Hepatic stellate cell (primary cell): ENCODE measurements at regions not wholly inside any gene's neighbourhood (a gene's known extent, or its start where the extent isn't known, plus 50 kb on each side); places are given as distances from the start of the nearest gene placed in this dataset.
"Not testable (repeated sequence)": the region's sequence is repeated elsewhere in the genome, so short reads cannot be mapped to it uniquely, and the experiment has no call there.

Experiments used
- DNase-seq: peaks from one replicate; pipeline ENCODE4 v3.0.0; 2011; ENCODE audit warnings: low spot score

DNA sequence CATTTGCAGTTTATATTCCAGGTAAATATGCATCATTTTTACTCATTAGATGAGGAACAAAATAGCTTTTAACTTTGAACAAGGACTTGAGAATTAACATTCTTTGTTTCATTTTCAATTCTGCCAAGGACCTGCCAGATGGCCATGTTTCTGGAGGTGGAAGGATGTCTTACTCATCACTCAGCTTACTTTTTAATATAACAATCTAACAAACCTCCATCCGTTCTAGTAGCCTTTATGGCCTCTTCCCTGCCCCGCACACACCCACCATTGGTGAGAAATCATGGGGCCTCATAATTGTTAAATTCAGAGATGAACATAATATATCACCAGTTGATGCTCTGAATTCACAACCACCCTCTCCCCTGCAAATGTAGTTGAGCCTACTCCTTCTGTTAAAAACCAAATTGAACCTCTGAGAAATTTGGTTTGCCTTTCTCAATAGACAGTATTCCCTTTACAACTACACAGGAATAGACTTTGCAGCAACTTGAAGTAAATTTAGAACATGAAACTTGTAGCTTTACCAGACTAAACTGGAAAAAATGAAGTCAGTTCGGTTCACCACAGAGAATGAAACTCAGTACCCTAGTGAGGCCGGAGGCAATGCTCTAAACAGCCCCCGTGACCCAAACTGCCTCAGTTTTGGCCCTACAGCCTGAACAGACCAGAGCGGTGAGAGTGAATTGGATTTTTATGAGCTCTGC is 50.1 kb upstream of the ACSL4 start:
- no peak for DNase-seq

DNA sequence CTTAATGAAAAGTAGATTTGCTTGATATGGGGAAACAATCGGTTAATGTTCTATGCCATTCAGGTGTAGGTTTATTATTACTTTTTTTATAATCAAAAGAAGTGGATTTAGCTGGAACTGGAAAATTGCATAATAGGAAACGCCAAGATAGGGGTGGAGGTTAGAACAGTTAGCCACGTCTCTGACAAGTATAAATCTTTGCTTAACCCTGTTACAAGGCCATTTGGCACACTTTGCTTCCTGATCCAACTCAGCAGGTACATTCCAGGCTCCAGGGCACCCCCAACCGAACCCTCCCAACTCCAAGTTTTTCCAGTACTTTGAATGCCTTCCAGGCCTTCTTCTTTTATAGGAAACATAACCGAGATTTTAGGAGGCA is 50.6 kb upstream of the ACSL4 start:
- no peak for DNase-seq

DNA sequence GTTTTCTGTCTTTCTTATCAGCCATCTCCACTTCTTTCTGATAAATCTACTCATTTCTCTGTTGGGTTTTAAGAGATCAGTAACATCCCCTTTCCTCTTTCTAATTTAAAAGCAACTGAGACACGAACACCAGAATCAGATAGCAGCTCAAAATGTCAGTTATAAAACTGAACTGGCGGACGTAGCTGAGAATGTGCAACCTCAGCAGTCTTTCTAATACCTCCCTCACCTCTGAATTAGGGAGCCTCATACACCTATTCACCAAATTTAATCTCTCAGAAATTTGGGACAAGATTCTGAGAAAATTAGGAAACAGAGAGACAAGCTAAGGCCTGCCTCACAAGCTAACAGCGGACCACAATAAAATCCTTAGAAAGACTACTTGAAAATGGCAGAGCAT is 52.0 kb upstream of the ACSL4 start:
- DNase-seq, result no peak

DNA sequence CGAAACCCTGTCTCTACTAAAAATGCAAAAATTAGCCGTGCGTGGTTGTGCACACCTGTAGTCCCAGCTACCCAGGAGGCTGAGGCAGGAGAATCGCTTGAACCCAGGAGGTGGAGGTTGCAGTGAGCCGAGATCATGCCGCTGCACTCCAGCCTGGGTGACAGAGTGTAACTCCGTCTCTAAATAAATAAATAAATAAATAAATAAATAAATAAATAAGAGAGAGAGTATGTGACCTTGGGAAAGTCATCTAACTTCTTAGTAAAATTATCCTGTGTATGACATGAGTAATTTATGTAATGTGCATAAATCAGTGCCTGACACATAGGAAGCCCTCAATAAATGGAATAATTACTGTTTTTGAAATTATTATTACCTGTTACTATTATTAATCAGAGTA is 57.5 kb upstream of the ACSL4 start:
- DNase-seq, result not testable (repeated sequence)

DNA sequence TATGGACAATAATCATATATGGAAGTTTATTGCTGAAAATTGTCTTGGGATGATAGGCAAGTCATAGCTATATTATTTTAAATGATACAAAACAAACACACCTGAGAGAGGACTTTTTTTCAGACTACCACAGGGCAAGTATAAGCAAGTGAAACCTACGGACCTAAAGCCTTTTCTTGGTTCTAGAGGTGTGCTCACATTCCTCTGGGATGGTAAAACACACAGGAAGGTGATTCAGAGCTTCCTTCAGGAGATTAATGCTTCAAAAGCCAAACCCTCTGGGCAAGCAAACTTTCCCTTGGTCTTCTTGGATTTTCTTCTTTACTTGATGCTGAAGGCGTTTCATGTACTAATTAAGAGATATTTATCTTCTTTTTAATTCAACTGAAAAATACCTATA is 60.1 kb upstream of the ACSL4 start:
- DNase-seq, result no peak

DNA sequence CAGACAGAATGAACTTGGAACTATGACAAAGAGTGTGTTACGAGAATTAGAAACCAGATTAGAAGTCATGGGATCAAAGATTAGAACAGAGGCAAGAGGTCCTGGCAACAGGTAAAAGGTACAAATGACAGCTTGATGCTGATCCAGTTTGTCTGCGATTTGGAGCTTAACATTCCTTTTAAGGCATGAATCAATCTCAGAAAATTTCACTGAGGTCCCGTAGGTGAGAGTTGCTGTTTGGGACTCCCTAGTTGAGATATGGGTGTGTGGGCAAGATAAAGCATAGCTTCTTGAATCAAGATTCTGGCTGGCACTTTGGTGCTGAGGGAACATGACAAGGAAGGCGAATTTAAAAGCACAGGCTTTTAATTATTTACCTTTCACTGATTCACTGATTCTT is 62.6 kb upstream of the ACSL4 start:
- DNase-seq, result no peak

DNA sequence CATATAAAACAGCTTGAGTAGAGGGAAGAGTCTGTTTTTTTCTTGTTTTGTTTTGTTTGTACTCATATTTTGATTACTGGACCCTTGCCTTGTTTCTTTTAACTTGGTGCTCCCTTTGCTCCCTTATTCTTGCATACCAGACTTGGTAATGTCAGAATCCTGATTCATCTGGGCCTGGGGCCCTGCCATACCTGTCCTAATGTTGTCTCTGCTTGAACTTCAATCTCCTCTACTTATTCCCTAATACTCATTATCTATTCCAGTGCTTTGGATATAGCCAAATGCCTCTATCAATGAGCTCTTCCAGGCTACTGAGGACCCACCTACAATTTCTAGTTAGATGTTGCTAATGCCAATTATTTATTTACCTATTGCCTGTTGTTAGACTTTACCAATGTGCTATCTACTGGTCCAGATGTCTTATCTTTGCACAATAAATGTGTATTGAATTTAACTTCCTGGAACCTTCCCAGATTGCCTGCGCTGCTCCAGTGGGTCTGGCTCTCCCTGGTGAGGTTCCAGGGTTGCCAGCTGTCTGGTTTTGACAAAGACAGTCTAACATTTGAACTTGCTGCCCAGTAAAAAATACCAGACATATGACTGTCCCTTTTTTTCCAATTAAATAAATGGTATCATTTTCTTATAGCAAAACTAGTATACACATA is 64.4 kb upstream of the ACSL4 start:
- no peak for DNase-seq

DNA sequence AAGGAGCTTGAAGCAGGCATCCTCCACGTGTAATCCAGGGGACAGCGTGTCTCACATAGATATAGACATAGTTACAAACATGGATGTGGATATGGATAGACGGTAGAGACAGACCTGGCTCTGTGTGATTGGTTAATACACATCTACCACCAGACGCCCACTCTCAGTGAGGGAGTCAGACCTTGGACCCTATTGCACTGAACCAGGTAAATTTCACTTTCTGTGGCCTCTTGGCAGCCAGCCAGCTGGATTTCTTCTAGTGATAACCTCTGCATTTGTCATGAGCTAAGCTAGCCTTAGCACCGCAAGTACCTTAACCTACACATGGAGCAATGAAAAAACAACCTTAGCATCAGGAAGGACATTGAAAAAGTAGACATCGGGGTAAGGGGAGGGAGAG is 79.2 kb upstream of the ACSL4 start:
- DNase-seq, result no peak

DNA sequence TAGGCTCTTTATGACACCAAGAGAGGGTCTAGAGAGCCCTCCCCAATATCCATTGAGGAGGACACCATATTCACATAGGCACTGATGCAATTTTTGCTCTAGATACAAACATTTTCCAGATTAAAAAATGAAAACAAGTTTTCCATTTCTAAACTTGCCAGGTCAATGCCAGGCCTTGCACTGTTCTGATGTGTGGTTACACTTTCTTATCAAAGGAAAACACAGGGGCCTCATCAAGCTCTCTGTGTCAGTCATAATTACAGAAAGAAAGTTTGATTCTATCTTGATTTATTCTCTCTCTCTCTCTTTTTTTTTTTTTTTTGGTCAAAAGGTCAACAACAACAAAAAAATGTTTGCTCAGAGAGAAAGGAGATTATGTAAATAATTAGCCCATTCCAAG is 80.2 kb upstream of the ACSL4 start:
- DNase-seq, result no peak

DNA sequence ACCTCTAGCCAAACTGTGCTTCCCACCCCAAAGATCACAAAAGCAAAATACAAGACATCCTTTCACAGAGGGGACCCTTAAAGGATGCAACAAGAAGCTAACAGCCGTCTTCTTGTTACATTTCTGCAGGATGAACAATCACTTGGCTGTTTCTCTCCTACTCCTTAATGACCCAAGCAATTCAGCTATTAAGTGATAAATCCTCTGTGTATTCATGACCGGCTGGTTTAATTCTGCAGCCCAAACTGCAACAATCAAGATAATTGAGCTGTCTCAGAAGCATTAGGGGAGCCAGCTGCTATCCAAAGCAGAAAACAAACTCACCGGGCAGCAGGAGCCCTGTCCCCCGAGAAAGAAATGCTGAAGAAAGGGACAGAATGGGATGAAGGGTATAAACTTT is 85.9 kb upstream of the ACSL4 start:
- DNase-seq, result no peak

DNA sequence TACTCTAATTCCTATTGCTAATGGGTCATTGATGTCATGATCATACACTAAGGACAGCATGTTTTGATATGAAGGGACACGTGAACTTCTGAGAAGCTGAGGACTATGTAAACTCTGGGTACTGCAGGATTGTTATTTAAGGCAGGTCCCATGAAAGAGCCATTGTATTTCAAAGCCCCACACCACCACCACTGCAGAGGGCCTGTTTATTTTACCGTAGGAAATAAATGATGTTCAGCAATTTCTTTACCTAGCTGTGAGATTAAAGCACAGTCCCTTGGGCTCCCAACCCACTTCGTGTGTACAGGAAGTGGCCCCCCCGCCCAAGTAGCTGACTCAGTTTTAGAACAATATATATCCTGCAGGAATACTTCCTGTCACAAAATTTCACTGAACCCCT is 89.8 kb upstream of the ACSL4 start:
- DNase-seq, result no peak

DNA sequence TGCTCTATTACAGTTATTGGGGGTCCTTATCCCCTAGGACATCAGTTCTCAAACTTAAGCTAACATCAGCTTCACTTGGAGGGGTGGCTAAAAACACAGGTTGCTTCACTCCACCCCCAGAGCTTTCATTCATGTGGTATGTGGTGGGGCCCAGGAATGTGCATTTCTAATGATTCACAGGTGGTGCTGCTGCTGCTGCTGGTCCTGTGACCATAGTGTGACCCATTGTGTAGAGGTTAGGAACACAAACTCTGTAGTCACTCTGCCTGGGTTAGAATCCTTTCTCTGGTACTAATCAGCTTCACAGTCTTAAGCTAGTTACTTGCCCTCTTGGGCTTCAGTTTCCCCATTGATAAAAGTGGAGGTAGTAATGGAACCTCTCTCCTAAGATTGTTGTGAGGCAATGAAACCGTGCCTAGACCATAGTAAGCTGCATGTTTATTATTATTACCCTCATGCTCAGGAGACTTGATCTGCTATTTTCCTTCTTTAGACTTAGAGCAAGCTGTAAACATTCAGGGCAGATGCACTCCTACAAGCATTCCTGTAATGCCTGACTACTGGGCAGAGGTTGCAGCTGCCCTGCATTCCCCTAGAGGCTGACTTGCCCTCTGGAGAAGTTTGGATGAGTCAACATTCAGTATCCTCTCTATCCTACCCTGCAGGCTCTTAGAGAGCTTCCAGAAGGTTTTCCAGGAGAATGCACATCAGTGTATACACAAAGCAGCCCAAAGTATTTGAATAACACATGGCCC is 94.1 kb upstream of the ACSL4 start:
- DNase-seq, result peak; percentile 48

DNA sequence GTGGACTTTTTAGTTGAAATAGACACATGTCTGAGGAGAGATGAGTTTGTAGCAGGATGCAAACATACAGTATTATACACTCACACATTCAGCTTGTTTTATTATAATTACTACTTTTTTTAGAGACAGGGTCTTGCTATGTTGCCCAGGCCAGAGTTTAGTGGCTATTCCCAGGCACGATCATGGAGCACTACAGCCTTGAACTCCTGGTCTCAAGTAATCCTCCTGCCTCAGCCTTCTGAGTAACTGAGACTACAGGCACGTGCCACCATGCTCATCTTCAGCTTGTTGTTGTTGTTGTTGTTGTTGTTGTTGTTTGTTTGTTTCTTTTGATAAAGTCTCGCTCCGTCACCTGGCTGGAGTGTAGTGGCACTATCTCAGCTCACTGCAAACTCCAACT is 94.7 kb upstream of the ACSL4 start:
- DNase-seq, result no peak

DNA sequence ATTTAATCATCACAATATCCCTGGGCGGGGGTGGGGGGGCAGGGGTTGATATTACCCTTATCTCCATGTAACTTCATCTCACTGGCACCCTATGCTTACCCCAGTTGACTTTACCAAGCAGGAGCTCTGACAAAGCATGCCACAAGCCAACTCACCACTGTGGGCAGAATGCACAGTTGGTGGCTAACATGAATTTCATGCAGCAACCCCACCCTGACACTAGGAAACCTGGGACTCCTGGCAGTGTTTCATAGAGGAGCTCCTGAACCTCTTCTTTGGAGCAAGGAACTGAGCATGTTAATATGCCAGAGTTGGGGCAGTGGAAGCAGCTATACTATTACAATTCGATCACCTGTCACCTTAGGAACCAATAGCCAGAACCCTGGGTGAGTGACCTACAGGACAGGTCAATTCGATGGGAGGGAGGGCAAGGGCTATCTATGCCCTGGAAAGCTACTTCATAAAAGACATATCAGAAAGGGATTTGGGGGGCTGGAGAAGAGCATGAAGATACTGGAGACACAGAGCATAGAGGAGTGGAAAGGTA is 97.2 kb upstream of the ACSL4 start:
- no peak for DNase-seq

DNA sequence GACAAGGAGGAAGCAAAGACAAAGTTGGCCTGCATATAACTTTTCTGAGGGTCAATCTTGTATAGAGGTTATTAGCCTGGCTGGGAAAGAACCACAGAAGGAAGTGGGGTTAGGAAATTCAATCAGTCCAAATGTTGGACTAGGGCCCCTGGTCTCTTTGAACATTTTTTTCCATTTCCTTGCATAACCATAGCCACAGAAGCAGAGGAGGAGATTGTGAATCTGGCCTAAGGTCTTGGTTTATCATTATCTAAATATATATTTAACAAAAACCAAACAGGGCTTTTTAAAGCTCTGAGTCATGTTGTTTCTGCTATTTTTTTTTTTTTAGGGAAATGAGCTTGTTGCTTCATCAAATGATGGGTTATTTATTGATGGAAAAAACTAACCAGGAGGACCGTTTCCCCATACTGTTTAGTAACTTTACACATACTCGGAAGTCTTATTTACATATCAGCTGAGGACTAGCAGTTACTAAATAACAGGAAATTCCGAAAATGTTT is 97.7 kb upstream of the ACSL4 start:
- DNase-seq, result peak; percentile 14

DNA sequence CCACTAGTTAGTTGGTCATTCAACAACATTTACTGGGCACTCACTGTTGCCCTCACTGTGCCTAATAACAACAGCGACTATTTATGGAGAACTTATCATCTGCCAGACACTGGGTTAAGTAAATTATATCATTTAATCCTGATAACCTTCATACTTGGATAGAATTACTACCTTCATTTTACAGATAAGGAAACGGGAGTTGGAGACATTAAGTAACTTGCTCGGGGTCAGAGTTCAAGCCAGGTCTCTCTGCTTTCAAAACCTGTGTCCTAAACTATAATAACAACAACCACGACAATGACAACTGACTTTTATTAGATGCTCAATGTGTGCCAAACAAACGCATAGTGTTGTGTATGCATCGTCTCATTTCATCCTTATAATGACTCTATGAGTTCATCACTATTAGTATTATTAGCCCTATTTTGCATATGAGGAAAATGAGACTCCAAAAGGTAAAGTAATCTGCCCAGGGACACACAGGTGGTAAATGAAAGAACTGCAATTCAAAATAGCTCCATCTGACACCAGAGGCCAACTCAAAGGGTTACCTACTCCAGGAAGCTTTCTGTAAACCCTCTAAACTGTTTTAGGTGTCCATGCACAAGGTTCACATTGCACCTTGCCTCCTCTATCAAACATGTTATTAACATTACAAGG is 98.4 kb upstream of the ACSL4 start:
- no peak for DNase-seq

DNA sequence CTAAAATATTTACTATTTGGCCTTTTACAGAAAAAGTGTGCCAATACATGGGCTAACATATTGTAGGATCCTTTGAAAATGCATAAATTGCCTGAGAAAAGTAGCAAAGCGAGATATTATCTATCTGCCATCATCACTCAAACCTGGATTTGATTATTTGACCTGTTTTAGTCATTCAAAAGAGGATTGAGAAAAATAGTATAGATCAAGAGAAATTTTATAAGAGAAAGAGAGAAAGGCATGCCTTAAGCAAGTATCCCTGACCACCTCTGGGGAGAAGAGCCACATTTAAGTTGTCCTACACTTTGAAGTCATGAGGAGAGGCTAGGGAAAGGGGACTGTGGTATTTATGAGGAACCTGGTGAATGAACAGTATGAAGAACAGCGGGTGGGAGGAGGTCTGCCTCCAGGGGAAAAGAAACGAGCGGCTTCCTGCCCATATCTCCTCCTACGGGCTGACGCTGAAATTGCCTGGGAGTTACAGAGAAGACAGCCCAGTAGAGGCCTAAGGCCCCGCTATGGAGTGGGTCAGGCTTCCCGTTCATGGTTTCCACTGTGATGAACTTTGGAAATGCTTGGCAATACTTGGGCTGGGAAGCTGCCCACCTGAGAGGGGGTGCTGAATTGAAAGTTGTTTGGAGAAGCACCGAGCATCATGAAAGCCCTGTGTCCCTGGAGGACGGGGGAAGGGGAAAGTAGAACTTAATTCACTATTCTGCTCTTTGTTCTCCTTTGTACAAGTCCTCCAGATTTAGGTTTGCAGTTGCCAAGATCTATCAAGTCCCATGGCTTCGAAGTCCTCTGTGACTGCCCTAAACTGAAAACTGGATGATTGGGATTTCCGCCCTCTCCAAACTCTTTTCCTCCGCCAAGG is 106.9 kb upstream of the ACSL4 start:
- no peak for DNase-seq

DNA sequence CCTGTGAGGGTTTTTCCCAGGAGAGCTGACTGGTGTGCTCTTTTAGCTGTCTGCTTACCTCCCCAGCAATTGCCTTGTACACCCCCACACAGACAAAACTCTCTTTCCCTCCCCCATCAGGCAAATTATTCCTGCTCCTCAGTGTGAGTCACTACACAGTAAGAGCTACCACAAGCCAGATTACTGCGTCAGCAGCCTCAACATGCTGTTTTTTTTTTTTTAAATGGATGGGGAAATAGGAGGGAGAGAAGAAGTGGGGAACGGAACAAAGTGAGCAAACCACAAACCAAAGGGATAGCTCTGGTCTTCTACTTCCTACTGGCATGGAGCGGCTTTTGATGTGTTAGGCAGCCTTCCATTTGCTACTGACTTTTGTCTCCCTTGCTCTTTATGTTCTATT is 107.5 kb upstream of the ACSL4 start:
- peak; percentile 53 for DNase-seq

DNA sequence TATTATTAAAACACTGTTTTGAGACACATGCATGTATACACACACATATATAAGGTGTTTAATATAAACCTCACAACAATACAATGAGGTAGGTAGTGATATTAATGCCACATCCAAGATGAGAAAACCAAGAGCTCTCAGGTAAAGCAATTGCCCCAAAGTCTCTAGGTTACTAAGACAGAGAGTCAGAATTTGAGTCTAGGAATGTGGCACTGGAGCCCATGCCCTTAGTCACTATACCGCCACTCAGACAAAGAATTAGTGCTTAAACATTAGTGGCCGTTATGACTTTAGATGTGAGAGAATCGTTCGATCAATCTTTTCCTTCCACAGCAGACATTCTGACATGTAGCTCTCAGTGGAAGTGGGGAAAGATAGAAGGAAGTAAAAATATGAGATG is 108.2 kb upstream of the ACSL4 start:
- DNase-seq, result no peak

DNA sequence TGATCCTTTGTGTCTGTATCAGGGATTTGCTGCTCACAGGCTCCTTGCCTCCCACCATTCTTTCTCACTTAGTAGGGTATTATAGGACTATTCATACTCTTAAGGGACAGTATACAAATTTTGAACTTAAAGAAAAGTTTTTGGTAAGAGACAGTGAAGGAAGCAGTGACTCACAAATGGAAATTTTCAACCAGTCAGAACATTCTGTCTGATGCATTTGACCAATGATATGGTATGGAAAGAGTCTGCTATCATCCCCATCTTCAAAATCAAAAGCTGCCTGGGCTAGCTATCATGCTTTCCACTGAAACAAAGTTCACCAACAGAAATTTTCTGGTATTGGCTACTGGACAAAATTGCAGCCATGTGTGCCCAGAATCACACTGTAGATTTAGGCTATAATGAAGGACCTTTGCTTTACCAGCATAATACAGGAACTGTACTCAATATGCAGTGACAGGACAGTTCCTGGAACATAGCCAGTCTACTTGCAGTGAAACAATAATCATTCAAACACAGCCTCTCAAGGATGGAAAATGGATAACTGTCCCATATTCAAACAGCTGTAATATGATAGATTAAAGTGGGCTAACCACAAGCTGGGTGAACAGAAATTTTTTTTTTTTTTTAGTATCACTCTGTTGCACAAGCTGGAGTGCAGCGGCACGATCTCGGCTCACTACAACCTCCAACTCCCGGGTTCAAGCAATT is 109.0 kb upstream of the ACSL4 start:
- DNase-seq, result no peak

DNA sequence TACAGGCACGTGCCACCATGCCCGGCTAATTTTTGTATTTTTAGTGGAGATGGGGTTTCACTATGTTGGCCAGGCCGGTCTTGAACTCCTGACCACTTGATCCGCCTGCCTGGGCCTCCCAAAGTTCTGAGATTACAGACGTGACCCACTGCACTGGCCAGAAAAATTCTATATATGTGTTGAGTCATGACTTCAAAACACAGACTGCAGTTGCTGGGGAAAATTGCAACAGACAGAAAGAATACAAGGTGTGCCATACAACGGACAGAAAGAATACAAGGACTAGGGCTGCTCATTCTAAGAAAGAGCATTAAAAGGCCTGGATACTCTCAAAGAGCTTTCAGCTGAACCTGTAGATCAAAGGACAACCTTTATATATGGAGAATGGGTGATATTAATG is 109.6 kb upstream of the ACSL4 start:
- DNase-seq, result no peak
